Ishikawa (cell line): ENCODE measurements at regions not wholly inside any gene's neighbourhood (a gene's known extent, or its start where the extent isn't known, plus 50 kb on each side); places are given as distances from the start of the nearest gene placed in this dataset.

Experiments used
- CEBPB ChIP-seq: IDR thresholded peaks from 2 replicates; pipeline ENCODE4 v1.6.1; 2012
- CREB1 ChIP-seq: IDR thresholded peaks from 2 replicates; pipeline ENCODE4 v1.6.1; 2012; ENCODE audit warnings: low read depth
- EGR1 ChIP-seq: IDR thresholded peaks from 2 replicates; pipeline ENCODE4 v1.6.1; 2012
- EP300 ChIP-seq: IDR thresholded peaks from 2 replicates; pipeline ENCODE4 v1.6.1; 2012; ENCODE audit warnings: borderline replicate concordance
- FOXM1 ChIP-seq: IDR thresholded peaks from 2 replicates; pipeline ENCODE4 v1.6.1; 2012; ENCODE audit warnings: low read depth, borderline replicate concordance
- NFIC ChIP-seq: IDR thresholded peaks from 2 replicates; pipeline ENCODE4 v1.6.1; 2012
- RAD21 ChIP-seq: IDR thresholded peaks from 2 replicates; pipeline ENCODE4 v1.6.1; 2012; ENCODE audit warnings: low read depth
- TAF1 ChIP-seq: IDR thresholded peaks from 2 replicates; pipeline ENCODE4 v1.6.1; 2012; ENCODE audit warnings: low read depth, mild to moderate bottlenecking
- TCF12 ChIP-seq: IDR thresholded peaks from 2 replicates; pipeline ENCODE4 v1.6.1; 2012; ENCODE audit warnings: low read depth
- TEAD4 ChIP-seq: IDR thresholded peaks from 2 replicates; pipeline ENCODE4 v1.6.1; 2012
- YY1 ChIP-seq: IDR thresholded peaks from 2 replicates; pipeline ENCODE4 v1.6.1; 2012; ENCODE audit warnings: low read depth
- ZBTB7A ChIP-seq: IDR thresholded peaks from 2 replicates; pipeline ENCODE4 v1.6.1; 2012; ENCODE audit warnings: low read depth
- TF ChIP-seq, protein P1 (sequence below): IDR thresholded peaks from 2 replicates; pipeline ENCODE4 v1.6.1; 2012; ENCODE audit warnings: low read depth, mild to moderate bottlenecking
- TF ChIP-seq, protein P2 (sequence below): IDR thresholded peaks from 2 replicates; pipeline ENCODE4 v1.6.1; 2012
- TF ChIP-seq, protein P3 (sequence below): IDR thresholded peaks from 2 replicates; pipeline ENCODE4 v1.6.1; 2012

DNA sequence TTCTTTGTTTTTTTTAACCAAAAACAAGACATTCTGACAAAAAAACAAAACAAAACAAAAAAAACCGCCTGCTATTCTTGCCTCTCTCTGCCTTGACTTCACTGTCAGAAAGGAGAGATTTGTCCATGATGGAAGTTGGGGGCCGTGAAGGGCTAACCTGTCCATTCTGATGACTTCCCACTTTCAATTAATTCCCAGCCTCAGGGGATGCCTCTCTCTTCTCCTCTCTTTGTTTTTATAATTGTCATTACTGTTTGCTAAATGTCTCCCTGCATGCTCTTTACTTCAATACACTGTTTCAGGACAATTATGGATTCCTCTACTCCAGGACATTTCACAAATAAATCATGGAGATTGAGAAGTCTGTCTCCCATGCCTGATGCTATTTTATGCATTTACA is 130.5 kb upstream of the CNR1 start:
- TF ChIP-seq ZBTB7A (no peak), RAD21 (no peak), TAF1 (no peak), EP300 (no peak), TCF12 (no peak), TEAD4 (no peak), NFIC (no peak), CEBPB (no peak), CREB1 (no peak), EGR1 (no peak), FOXM1 (no peak), YY1 (no peak)
- TF ChIP-seq, protein P1, sequence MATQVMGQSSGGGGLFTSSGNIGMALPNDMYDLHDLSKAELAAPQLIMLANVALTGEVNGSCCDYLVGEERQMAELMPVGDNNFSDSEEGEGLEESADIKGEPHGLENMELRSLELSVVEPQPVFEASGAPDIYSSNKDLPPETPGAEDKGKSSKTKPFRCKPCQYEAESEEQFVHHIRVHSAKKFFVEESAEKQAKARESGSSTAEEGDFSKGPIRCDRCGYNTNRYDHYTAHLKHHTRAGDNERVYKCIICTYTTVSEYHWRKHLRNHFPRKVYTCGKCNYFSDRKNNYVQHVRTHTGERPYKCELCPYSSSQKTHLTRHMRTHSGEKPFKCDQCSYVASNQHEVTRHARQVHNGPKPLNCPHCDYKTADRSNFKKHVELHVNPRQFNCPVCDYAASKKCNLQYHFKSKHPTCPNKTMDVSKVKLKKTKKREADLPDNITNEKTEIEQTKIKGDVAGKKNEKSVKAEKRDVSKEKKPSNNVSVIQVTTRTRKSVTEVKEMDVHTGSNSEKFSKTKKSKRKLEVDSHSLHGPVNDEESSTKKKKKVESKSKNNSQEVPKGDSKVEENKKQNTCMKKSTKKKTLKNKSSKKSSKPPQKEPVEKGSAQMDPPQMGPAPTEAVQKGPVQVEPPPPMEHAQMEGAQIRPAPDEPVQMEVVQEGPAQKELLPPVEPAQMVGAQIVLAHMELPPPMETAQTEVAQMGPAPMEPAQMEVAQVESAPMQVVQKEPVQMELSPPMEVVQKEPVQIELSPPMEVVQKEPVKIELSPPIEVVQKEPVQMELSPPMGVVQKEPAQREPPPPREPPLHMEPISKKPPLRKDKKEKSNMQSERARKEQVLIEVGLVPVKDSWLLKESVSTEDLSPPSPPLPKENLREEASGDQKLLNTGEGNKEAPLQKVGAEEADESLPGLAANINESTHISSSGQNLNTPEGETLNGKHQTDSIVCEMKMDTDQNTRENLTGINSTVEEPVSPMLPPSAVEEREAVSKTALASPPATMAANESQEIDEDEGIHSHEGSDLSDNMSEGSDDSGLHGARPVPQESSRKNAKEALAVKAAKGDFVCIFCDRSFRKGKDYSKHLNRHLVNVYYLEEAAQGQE: no peak
- TF ChIP-seq, protein P2, sequence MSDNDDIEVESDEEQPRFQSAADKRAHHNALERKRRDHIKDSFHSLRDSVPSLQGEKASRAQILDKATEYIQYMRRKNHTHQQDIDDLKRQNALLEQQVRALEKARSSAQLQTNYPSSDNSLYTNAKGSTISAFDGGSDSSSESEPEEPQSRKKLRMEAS: no peak
- TF ChIP-seq, protein P3, sequence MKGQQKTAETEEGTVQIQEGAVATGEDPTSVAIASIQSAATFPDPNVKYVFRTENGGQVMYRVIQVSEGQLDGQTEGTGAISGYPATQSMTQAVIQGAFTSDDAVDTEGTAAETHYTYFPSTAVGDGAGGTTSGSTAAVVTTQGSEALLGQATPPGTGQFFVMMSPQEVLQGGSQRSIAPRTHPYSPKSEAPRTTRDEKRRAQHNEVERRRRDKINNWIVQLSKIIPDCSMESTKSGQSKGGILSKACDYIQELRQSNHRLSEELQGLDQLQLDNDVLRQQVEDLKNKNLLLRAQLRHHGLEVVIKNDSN: no peak

DNA sequence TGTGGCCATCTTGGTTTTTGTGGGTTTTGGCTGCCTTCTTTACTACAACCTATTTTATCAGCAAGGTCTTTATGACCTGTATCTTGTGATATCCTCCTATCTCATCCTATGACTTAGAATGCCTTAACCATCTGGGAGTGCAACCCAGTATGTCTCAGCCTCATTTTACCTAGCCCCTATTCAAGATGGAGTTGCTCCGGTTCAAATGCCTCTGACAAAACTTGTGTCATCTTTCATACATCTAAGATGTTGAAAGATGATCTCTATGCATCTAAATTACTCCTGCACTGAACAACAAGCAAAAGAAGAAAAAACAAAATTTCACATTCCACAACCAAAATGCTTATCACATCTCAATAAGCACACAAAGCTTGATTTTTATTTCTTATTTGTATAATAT is 129.5 kb upstream of the CNR1 start:
- TF ChIP-seq YY1: no peak
- TF ChIP-seq FOXM1: no peak
- TF ChIP-seq, protein P2: no peak
- TF ChIP-seq TEAD4: no peak
- no peak for TF ChIP-seq TCF12
- TF ChIP-seq CREB1: no peak
- no peak for TF ChIP-seq EGR1
- TF ChIP-seq CEBPB: no peak
- TF ChIP-seq, protein P1: no peak
- TF ChIP-seq TAF1: no peak

DNA sequence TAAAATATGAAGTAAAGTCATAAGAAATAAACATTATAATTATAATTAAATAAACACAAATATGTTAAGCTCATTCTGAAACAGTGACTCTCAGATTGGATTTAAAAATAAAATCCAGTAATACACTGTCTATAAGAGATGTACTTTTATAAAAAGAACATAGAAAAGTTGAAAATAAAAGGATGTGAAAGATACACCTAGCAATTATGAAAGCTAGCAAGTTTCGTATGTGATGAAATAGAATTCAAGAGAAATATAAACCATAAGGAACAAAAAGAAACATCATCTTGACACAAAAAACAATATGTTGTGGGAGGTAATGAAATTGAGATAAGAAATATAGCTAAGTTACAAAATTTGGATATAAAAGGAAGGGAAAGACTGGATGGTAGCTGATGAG is 128.6 kb upstream of the CNR1 start:
- TF ChIP-seq ZBTB7A (no peak), CEBPB (no peak), RAD21 (no peak), TEAD4 (no peak), TAF1 (no peak), EGR1 (no peak), EP300 (no peak), FOXM1 (no peak)
- TF ChIP-seq, protein P3: no peak
- TF ChIP-seq, protein P1: no peak

DNA sequence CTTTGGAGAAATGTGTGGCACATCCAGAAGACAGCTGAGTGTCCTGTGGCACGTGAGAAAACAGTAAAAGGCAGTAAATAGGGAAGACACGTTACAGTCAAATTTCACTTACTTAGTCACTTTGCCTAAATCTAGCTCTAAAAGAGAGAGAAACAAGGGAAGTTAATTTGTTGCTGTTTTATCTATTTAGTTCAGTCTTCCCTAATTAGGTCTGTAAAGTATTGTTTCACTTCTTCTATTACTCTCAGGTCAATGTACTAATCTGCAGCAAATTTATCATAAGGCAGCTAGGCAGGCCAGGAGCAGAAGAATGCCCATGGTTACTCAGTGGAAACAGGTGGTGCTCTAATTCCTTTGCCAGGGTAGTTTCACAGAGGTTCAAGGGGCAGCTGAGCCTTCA is 124.3 kb upstream of the CNR1 start:
- no peak for TF ChIP-seq NFIC

DNA sequence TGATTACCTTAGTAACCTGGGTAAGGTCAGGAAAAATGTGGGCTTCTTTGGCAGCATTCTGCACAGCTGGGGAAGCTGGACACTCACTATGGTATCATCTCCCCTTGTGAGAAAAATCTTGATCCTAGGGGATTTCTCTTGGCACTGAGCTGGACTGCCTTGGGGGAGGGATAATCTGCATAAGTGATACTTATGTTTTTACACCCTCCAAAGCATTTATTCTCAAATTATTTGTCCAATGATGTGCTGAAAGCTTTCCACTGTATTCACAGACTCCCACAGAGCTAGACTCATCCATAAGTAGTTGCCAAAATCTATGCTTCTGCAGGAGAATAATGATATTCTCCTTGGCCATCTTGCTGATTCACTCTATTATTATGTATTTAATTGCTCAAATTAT is 121.5 kb upstream of the CNR1 start:
- TF ChIP-seq NFIC (no peak), TAF1 (no peak), ZBTB7A (no peak), CREB1 (no peak), EP300 (no peak), TEAD4 (no peak), FOXM1 (no peak), YY1 (no peak), CEBPB (no peak), TCF12 (no peak), EGR1 (no peak), RAD21 (no peak)
- TF ChIP-seq, protein P1: no peak
- TF ChIP-seq, protein P3: no peak
- TF ChIP-seq, protein P2: no peak
